Liver (tissue), 8 donors: ENCODE measurements at regions not wholly inside any gene's neighbourhood (a gene's known extent, or its start where the extent isn't known, plus 50 kb on each side); places are given as distances from the start of the nearest gene placed in this dataset.
"Not testable (repeated sequence)": the region's sequence is repeated elsewhere in the genome, so short reads cannot be mapped to it uniquely, and the experiment has no call there.

Source experiments
- DNase-seq: peaks from one replicate; pipeline ENCODE4 v3.0.0-alpha.2; 2017; ENCODE audit warnings: low spot score
- H3K27ac ChIP-seq, 2 donors: one replicate each; pipeline ENCODE4 v1.7.0; 2013; ENCODE audit warnings: inconsistent platforms in 2 of 2, low read length in 2 of 2, control low read depth in 1 of 2, low read depth in 1 of 2, mild to moderate bottlenecking in 1 of 2
- H3K27me3 ChIP-seq, 4 donors: one replicate each; pipeline versions ENCODE4 v1.6.1 to v1.7.0; 2013; ENCODE audit warnings: low read length in 3 of 4, inconsistent platforms in 1 of 4, mild to moderate bottlenecking in 1 of 4, moderate library complexity in 1 of 4; ENCODE audit not compliant: control insufficient read depth in 4 of 4, insufficient read depth in 4 of 4
- H3K36me3 ChIP-seq, 4 donors: one replicate each; pipeline versions ENCODE4 v1.6.1 to v1.7.0; 2013; ENCODE audit warnings: low read length in 3 of 4, mild to moderate bottlenecking in 3 of 4, low read depth in 1 of 4, moderate library complexity in 1 of 4; ENCODE audit not compliant: control insufficient read depth in 4 of 4, insufficient read depth in 3 of 4
- H3K4me1 ChIP-seq, 4 donors: one replicate each; pipeline versions ENCODE4 v1.6.1 to v1.7.0; 2013; ENCODE audit warnings: low read length in 3 of 4, mild to moderate bottlenecking in 3 of 4, moderate library complexity in 1 of 4; ENCODE audit not compliant: control insufficient read depth in 4 of 4, insufficient read depth in 4 of 4
- H3K4me3 ChIP-seq, 3 donors: one replicate each; pipeline versions ENCODE4 v1.6.1 to v1.7.0; 2013; ENCODE audit warnings: low read length in 3 of 3, control low read depth in 1 of 3, low read depth in 1 of 3, mild to moderate bottlenecking in 1 of 3
- H3K9ac ChIP-seq, 2 donors: one replicate each; pipeline ENCODE4 v1.7.0; 2013; ENCODE audit warnings: low read length in 2 of 2, mild to moderate bottlenecking in 2 of 2, moderate library complexity in 2 of 2, control low read depth in 1 of 2, low read depth in 1 of 2
- H3K9me3 ChIP-seq, 4 donors: one replicate each; pipeline versions ENCODE4 v1.6.1 to v1.7.0; 2013; ENCODE audit warnings: low read length in 3 of 4; ENCODE audit not compliant: control insufficient read depth in 4 of 4
- ATF3 ChIP-seq: IDR thresholded peaks from 2 replicates; pipeline ENCODE4 v1.6.1; 2016; ENCODE audit warnings: antibody characterized with exemption
- EGR1 ChIP-seq, 2 donors: IDR thresholded peaks; 2 replicates each; pipeline ENCODE4 v1.6.1; 2016 to 2018; ENCODE audit warnings: antibody characterized with exemption in 2 of 2, low read depth in 2 of 2
- FOXA1 ChIP-seq: IDR thresholded peaks from 2 replicates; pipeline ENCODE4 v1.6.1; 2016; ENCODE audit warnings: antibody characterized with exemption
- FOXA2 ChIP-seq: IDR thresholded peaks from 2 replicates; pipeline ENCODE4 v1.6.1; 2016; ENCODE audit warnings: antibody characterized with exemption
- GABPA ChIP-seq, 2 donors: IDR thresholded peaks in 1 of 2; conservative IDR thresholded peaks in 1 of 2; 2 replicates each; pipeline ENCODE4 v1.6.1; 2016; ENCODE audit warnings: antibody characterized with exemption in 2 of 2, mild to moderate bottlenecking in 1 of 2, moderate library complexity in 1 of 2
- HNF4A ChIP-seq, 2 donors: conservative IDR thresholded peaks; 2 replicates each; pipeline ENCODE4 v1.6.1; 2016; ENCODE audit warnings: antibody characterized with exemption in 2 of 2, mild to moderate bottlenecking in 2 of 2
- HNF4G ChIP-seq: IDR thresholded peaks from 2 replicates; pipeline ENCODE4 v1.6.1; 2016; ENCODE audit warnings: antibody characterized with exemption
- MAX ChIP-seq: IDR thresholded peaks from 2 replicates; pipeline ENCODE4 v1.6.1; 2016; ENCODE audit warnings: antibody characterized with exemption
- NR2F2 ChIP-seq: IDR thresholded peaks from 2 replicates; pipeline ENCODE4 v1.6.1; 2016; ENCODE audit warnings: antibody characterized with exemption
- RAD21 ChIP-seq, 2 donors: IDR thresholded peaks; 2 replicates each; pipeline ENCODE4 v1.6.1; 2016; ENCODE audit warnings: antibody characterized with exemption in 2 of 2, mild to moderate bottlenecking in 2 of 2
- REST ChIP-seq: IDR thresholded peaks from 2 replicates; pipeline ENCODE4 v1.6.1; 2016; ENCODE audit warnings: antibody characterized with exemption, mild to moderate bottlenecking
- RXRA ChIP-seq, 2 donors: IDR thresholded peaks; 2 replicates each; pipeline ENCODE4 v1.6.1; 2017 to 2018; ENCODE audit warnings: antibody characterized with exemption in 2 of 2, mild to moderate bottlenecking in 1 of 2
- SP1 ChIP-seq: IDR thresholded peaks from 2 replicates; pipeline ENCODE4 v1.6.1; 2018; ENCODE audit warnings: antibody characterized with exemption, mild to moderate bottlenecking
- TAF1 ChIP-seq: conservative IDR thresholded peaks from 2 replicates; pipeline ENCODE4 v1.6.1; 2016; ENCODE audit warnings: antibody characterized with exemption, mild to moderate bottlenecking
- YY1 ChIP-seq: IDR thresholded peaks from 2 replicates; pipeline ENCODE4 v1.6.1; 2016; ENCODE audit warnings: antibody characterized with exemption, mild to moderate bottlenecking
- WGBS: extraction: QIAGEN DNeasy Blood & Tissue Kit; methylation state at CpG from one replicate; pipeline ENCODE4 v1.1.7; 2013; 5-methylcytosine and 5-hydroxymethylcytosine counted together
- TF ChIP-seq, protein P1 (sequence below): fragments of 150-350 bp; IDR thresholded peaks from 2 replicates; pipeline ENCODE4 v1.5.1; 2017; ENCODE audit warnings: improper control_type of control experiment, low read depth, low read length; ENCODE audit not compliant: missing input control
- TF ChIP-seq, protein P2 (sequence below): IDR thresholded peaks from 2 replicates; pipeline ENCODE4 v1.6.1; 2016; ENCODE audit warnings: antibody characterized with exemption
- donor health status: healthy.
- donor health status: healthy.
- donor health status: healthy.
- donor health status: healthy.
- donor health status: healthy.

DNA sequence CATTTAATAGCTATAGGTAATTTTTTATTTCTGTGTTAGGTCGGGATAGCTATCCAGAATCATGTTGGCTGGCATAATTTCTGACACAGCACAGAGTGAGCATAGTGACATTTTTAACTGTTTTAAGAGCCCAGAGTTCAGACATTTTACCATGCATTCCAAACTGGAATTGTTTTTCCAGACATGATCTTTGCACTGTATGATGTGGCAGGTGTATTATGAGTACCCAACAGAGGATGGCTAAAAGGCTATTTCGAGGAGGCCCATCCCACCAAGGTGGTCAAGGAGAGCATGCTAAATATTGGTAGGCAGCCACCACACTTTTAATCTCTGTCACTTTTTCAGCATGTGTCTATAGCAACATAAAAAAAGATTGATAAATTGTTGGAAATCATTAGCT lies 137.3 kb upstream of the ST6GALNAC5 start:
- TF ChIP-seq REST (no peak), ATF3 (no peak), MAX (no peak), FOXA2 (no peak), RXRA (IDR thresholded peaks at IDR 0.05) (no peak), YY1 (no peak), RAD21 (IDR thresholded peaks at IDR 0.05) (no peak), GABPA (IDR thresholded peaks at IDR 0.05 in 1 of 2, conservative IDR thresholded peaks at IDR 0.05 in 1 of 2) (no peak), TAF1 (no peak), EGR1 (IDR thresholded peaks at IDR 0.05; ENCODE audit: low read depth in 2 of 2) (no peak), SP1 (no peak), NR2F2 (no peak), FOXA1 (no peak), HNF4G (no peak)
- TF ChIP-seq, protein P1, sequence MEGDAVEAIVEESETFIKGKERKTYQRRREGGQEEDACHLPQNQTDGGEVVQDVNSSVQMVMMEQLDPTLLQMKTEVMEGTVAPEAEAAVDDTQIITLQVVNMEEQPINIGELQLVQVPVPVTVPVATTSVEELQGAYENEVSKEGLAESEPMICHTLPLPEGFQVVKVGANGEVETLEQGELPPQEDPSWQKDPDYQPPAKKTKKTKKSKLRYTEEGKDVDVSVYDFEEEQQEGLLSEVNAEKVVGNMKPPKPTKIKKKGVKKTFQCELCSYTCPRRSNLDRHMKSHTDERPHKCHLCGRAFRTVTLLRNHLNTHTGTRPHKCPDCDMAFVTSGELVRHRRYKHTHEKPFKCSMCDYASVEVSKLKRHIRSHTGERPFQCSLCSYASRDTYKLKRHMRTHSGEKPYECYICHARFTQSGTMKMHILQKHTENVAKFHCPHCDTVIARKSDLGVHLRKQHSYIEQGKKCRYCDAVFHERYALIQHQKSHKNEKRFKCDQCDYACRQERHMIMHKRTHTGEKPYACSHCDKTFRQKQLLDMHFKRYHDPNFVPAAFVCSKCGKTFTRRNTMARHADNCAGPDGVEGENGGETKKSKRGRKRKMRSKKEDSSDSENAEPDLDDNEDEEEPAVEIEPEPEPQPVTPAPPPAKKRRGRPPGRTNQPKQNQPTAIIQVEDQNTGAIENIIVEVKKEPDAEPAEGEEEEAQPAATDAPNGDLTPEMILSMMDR, result no peak
- TF ChIP-seq, protein P2, sequence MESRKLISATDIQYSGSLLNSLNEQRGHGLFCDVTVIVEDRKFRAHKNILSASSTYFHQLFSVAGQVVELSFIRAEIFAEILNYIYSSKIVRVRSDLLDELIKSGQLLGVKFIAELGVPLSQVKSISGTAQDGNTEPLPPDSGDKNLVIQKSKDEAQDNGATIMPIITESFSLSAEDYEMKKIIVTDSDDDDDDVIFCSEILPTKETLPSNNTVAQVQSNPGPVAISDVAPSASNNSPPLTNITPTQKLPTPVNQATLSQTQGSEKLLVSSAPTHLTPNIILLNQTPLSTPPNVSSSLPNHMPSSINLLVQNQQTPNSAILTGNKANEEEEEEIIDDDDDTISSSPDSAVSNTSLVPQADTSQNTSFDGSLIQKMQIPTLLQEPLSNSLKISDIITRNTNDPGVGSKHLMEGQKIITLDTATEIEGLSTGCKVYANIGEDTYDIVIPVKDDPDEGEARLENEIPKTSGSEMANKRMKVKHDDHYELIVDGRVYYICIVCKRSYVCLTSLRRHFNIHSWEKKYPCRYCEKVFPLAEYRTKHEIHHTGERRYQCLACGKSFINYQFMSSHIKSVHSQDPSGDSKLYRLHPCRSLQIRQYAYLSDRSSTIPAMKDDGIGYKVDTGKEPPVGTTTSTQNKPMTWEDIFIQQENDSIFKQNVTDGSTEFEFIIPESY, result no peak
- WGBS, result 74% methylated on average over 2 of the region's 2 CpGs
- no peaks in the 10 kb centered on the region for H3K4me1 ChIP-seq
- no peaks in the 10 kb centered on the region for H3K36me3 ChIP-seq
- H3K9me3 ChIP-seq, result no peaks in the 10 kb centered on the region
- H3K9ac ChIP-seq, result no peak overlapping the region
- no peak for DNase-seq
- no peaks in the 10 kb centered on the region for H3K27me3 ChIP-seq
- H3K27ac ChIP-seq, result no peak overlapping the region
- no peak overlapping the region for H3K4me3 ChIP-seq

DNA sequence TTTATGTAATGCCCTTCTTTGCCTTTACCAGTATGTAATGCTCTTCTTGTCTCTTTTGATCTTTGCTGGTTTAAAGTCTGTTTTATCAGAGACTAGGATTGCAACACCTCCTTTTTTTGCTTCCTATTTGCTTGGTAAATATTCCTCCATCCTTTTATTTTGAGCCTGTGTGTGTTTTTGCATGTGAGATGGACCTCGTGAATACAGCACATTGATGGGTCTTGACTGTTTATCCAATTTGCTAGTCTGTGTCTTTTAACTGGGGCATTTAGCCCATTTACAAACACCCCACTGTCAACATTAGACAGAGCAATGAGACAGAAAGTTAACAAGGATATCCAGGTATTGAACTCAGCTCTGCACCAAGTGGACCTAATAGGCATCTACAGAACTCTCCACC lies 128.9 kb upstream of the ST6GALNAC5 start:
- DNase-seq, H3K36me3 ChIP-seq, H3K27ac ChIP-seq, H3K4me3 ChIP-seq, H3K4me1 ChIP-seq, H3K27me3 ChIP-seq, H3K9me3 ChIP-seq, H3K9ac ChIP-seq: not testable (repeated sequence)
- TF ChIP-seq HNF4A (conservative IDR thresholded peaks at IDR 0.05), result peak; percentile 4 to 28
- WGBS, result 39% methylated on average over 1 of the region's 1 CpG
